ENCODE measurements at regions not wholly inside any gene's neighbourhood (a gene's known extent, or its start where the extent isn't known, plus 50 kb on each side); places are given as distances from the start of the nearest gene placed in this dataset.

- DNase-seq (ENCODE audit: low read depth, low spot score): no peak
These were observed 373.0 kb downstream of the ALG10 start for GRCh38 chr12:34395056-34396005.

GRCh38 chr12:34396006-34396860 lies 373.9 kb downstream of the ALG10 start:
- no peak for DNase-seq (ENCODE audit: low read depth, low spot score)

GRCh38 chr12:34396861-34397590 lies 374.7 kb downstream of the ALG10 start:
- no peak for DNase-seq (ENCODE audit: low read depth, low spot score)

- DNase-seq (ENCODE audit: low read depth, low spot score): no peak
These were observed 375.5 kb downstream of the ALG10 start for GRCh38 chr12:34397591-34398365.

- DNase-seq (ENCODE audit: low read depth, low spot score): no peak
These were observed 376.0 kb downstream of the ALG10 start for GRCh38 chr12:34398366-34398705.

- DNase-seq (ENCODE audit: low read depth, low spot score): no peak
These were observed 376.7 kb downstream of the ALG10 start for GRCh38 chr12:34398706-34399630.

- no peak for DNase-seq (ENCODE audit: low read depth, low spot score)
These were observed 377.5 kb downstream of the ALG10 start for GRCh38 chr12:34399631-34400410.

GRCh38 chr12:34400411-34400881 lies 378.1 kb downstream of the ALG10 start:
- no peak for DNase-seq (ENCODE audit: low read depth, low spot score)

GRCh38 chr12:34400986-34401658 lies 378.8 kb downstream of the ALG10 start:
- DNase-seq (ENCODE audit: low read depth, low spot score): no peak

GRCh38 chr12:34401659-34402227 lies 379.4 kb downstream of the ALG10 start:
- no peak for DNase-seq (ENCODE audit: low read depth, low spot score)

GRCh38 chr12:34402228-34402898 lies 380.1 kb downstream of the ALG10 start:
- DNase-seq (ENCODE audit: low read depth, low spot score): no peak

- DNase-seq (ENCODE audit: low read depth, low spot score): no peak
These were observed 380.8 kb downstream of the ALG10 start for GRCh38 chr12:34402899-34403705.

GRCh38 chr12:34403706-34404376 lies 381.5 kb downstream of the ALG10 start:
- no peak for DNase-seq (ENCODE audit: low read depth, low spot score)

GRCh38 chr12:34404377-34405285 lies 382.3 kb downstream of the ALG10 start:
- DNase-seq (ENCODE audit: low read depth, low spot score): no peak
